OCI-LY7 (cell line): ENCODE measurements at regions not wholly inside any gene's neighbourhood (a gene's known extent, or its start where the extent isn't known, plus 50 kb on each side); places are given as distances from the start of the nearest gene placed in this dataset.

Source experiments
- BruUV-seq: library from RNA; stranded (reverse); fragments of 400-500 nt; replicated peaks from 2 replicates; lab custom pipeline; 2021; lab: Mats Ljungman, UMichigan
- CTCF ChIA-PET: fragments of 300-600 bp; sonication (Branson Sonifier 250); formaldehyde crosslinking; loops from one replicate; lab custom pipeline; 2022; ENCODE audit warnings: antibody characterized with exemption; ENCODE audit not compliant: unreplicated experiment; lab: Charles Lee
- POLR2A ChIA-PET: fragments of 300-600 bp; sonication (Branson Sonifier 250); formaldehyde crosslinking; loops from one replicate; lab custom pipeline; 2022; ENCODE audit warnings: antibody characterized with exemption; lab: Charles Lee
- DNase-seq: peaks from one replicate; pipeline ENCODE4 v3.0.0-alpha.2; 2015; ENCODE audit warnings: low spot score
- H2AFZ ChIP-seq: fragments of 200-600 bp; sonication (generic), shearing (Covaris generic); 2 replicates; pipeline ENCODE4 v1.6.1; 2014; ENCODE audit warnings: mild to moderate bottlenecking, antibody characterized with exemption, low read length, moderate library complexity
- H3K27ac ChIP-seq: fragments of 200-600 bp; sonication (generic); 2 replicates; pipeline ENCODE4 v1.5.1; 2014; ENCODE audit warnings: mixed run types, low read depth, mild to moderate bottlenecking, moderate library complexity, low read length, inconsistent platforms; ENCODE audit not compliant: poor library complexity, severe bottlenecking
- H3K36me3 ChIP-seq: fragments of 200-600 bp; sonication (generic); 2 replicates; pipeline ENCODE4 v1.6.1; 2014; ENCODE audit warnings: mild to moderate bottlenecking, antibody characterized with exemption, low read length, moderate library complexity, mixed read lengths; ENCODE audit not compliant: insufficient read depth
- H3K4me1 ChIP-seq: fragments of 200-600 bp; sonication (generic); 2 replicates; pipeline ENCODE4 v1.5.1; 2014; ENCODE audit warnings: mild to moderate bottlenecking, low read length; ENCODE audit not compliant: insufficient read depth, poor library complexity, severe bottlenecking
- H3K4me2 ChIP-seq: fragments of 200-600 bp; sonication (generic); 2 replicates; pipeline ENCODE4 v1.6.1; 2014; ENCODE audit warnings: mild to moderate bottlenecking, low read length
- H3K4me3 ChIP-seq: fragments of 200-600 bp; sonication (generic); 2 replicates; pipeline ENCODE4 v1.5.1; 2014; ENCODE audit warnings: mild to moderate bottlenecking, low read depth, low read length; ENCODE audit not compliant: poor library complexity, severe bottlenecking
- H3K79me2 ChIP-seq: fragments of 200-600 bp; sonication (generic); 2 replicates; pipeline ENCODE4 v1.6.1; 2016; ENCODE audit warnings: low read depth, mild to moderate bottlenecking, low read length, moderate library complexity, mixed read lengths; ENCODE audit not compliant: insufficient read depth
- H3K9me2 ChIP-seq: fragments of 200-600 bp; sonication (generic); 2 replicates; pipeline ENCODE4 v1.6.1; 2016; ENCODE audit warnings: mild to moderate bottlenecking, low read length, mixed read lengths; ENCODE audit not compliant: insufficient read depth
- H3K9me3 ChIP-seq: fragments of 200-600 bp; sonication (generic); 2 replicates; pipeline ENCODE4 v1.6.1; 2014; ENCODE audit warnings: mild to moderate bottlenecking, mixed run types, low read length, mixed read lengths
- H4K20me1 ChIP-seq: fragments of 200-600 bp; sonication (generic); 2 replicates; pipeline ENCODE4 v1.6.1; 2014; ENCODE audit warnings: mild to moderate bottlenecking, antibody characterized with exemption, low read length, moderate library complexity, mixed read lengths; ENCODE audit not compliant: insufficient read depth
- CTCF ChIP-seq: fragments of 200-600 bp; sonication (generic); conservative IDR thresholded peaks from 2 replicates; pipeline ENCODE4 v1.5.1; 2014; ENCODE audit warnings: mild to moderate bottlenecking, antibody characterized with exemption, low read length, moderate library complexity, mixed read lengths
- EZH2phosphoT487 ChIP-seq: fragments of 200-600 bp; sonication (generic); IDR thresholded peaks from 2 replicates; pipeline ENCODE4 v1.6.1; 2018; ENCODE audit warnings: low read depth, borderline replicate concordance, mild to moderate bottlenecking, mixed run types, antibody characterized with exemption, low read length, moderate library complexity, mixed read lengths
- intact Hi-C: fragments of 100-400 bp; cut with micrococcal nuclease; formaldehyde crosslinking; loops from one replicate; pipeline ENCODE4 v1.10.0; 2022; ENCODE audit not compliant: unreplicated experiment

- no peaks in the 10 kb centered on the region for H3K9me3 ChIP-seq
- H3K79me2 ChIP-seq, result no peaks in the 10 kb centered on the region
- no peaks in the 10 kb centered on the region for H3K36me3 ChIP-seq
- no peak overlapping the region for H3K27ac ChIP-seq
- H3K9me2 ChIP-seq, result no peaks in the 10 kb centered on the region
- BruUV-seq, result no TSS peak
- no peak overlapping the region for H3K4me2 ChIP-seq
- TF ChIP-seq CTCF (no peak), EZH2phosphoT487 (no peak)
- H2AFZ ChIP-seq, result no peak overlapping the region
- CTCF ChIA-PET, result no interaction called here
- POLR2A ChIA-PET, result no interaction called here
- H3K4me3 ChIP-seq, result no peak overlapping the region
- intact Hi-C loops, result no loop called here
- DNase-seq, result no peak
- H3K4me1 ChIP-seq, result no peaks in the 10 kb centered on the region
- H4K20me1 ChIP-seq, result no peaks in the 10 kb centered on the region
Measured at GRCh38 chr6:100307561-100307960, 157.2 kb downstream of the SIM1 start.

GRCh38 chr6:100305209-100305869, 159.4 kb downstream of the SIM1 start:
- no peak overlapping the region for H3K4me3 ChIP-seq
- DNase-seq, result no peak
- ChIA-PET POLR2A (interaction anchor here (0.6 to 1.1 kb wide), 3 partner anchors 8 to 104 kb away, joined by 3 to 4 read pairs (median 3); no protein-coding TSS in a partner anchor), CTCF (no interaction called here)
- BruUV-seq, result no TSS peak
- intact Hi-C loops, result no loop called here
- TF ChIP-seq EZH2phosphoT487 (no peak), CTCF (no peak)
- H3K4me1 ChIP-seq, result no peaks in the 10 kb centered on the region
- H3K79me2 ChIP-seq, result no peaks in the 10 kb centered on the region
- no peaks in the 10 kb centered on the region for H3K36me3 ChIP-seq
- no peaks in the 10 kb centered on the region for H4K20me1 ChIP-seq
- no peak overlapping the region for H3K27ac ChIP-seq
- no peak overlapping the region for H2AFZ ChIP-seq
- no peaks in the 10 kb centered on the region for H3K9me3 ChIP-seq
- no peaks in the 10 kb centered on the region for H3K9me2 ChIP-seq
- no peak overlapping the region for H3K4me2 ChIP-seq

GRCh38 chr6:100304575-100304974, 160.1 kb downstream of the SIM1 start:
- Histone ChIP-seq H3K9me2 (no peaks in the 10 kb centered on the region), H2AFZ (no peak overlapping the region), H4K20me1 (no peaks in the 10 kb centered on the region), H3K4me1 (no peaks in the 10 kb centered on the region), H3K79me2 (no peaks in the 10 kb centered on the region), H3K27ac (no peak overlapping the region), H3K4me2 (no peak overlapping the region), H3K9me3 (no peaks in the 10 kb centered on the region), H3K36me3 (no peaks in the 10 kb centered on the region), H3K4me3 (no peak overlapping the region)
- no peak for DNase-seq
- CTCF ChIA-PET, result no interaction called here
- POLR2A ChIA-PET, result interaction anchor here (0.6 to 1.1 kb wide), 4 partner anchors 9 to 219 kb away, joined by 3 to 4 read pairs (median 3); no protein-coding TSS in a partner anchor
- BruUV-seq, result no TSS peak
- intact Hi-C loops, result no loop called here
- TF ChIP-seq EZH2phosphoT487, result no peak
- TF ChIP-seq CTCF, result no peak
